ENCODE measurements at regions not wholly inside any gene's neighbourhood (a gene's known extent, or its start where the extent isn't known, plus 50 kb on each side); places are given as distances from the start of the nearest gene placed in this dataset.
A peak's percentile ranks its signal among the peaks of the same experiment; 100 is the strongest.

DNA sequence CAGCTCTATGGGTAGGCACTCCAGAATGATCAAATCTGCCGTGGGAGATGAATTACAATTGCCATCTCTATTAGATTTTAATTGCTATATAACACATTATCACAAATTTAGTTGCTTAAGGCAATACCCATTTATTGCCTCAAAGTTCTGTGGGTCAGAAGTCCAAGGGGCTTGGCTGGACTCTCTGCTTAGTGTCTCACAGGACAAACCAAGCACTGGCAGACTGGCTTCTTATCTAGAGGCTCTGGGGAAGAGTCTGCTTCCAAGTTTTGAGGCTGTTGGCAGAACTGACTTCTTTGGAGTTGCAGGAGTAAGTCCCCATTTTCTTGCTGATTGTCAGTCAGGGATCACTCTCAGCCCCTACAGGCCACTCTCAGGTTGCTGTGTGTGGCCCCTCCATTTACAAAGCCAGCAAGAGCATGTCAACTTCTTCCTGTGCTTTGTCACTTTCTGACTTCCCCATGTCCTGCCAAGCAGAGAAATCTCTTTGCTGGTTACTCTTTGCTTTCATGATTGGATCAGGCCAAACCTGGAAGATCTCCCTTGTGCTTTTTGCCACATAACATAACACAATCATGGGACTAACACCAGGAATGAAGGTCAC is 93.5 kb upstream of the PRICKLE2 start:
- Histone ChIP-seq H3K27me3 (no peaks in the 10 kb centered on the region), H3K4me3 (no peak overlapping the region), H3K36me3 (no peaks in the 10 kb centered on the region), H3K9me3 (no peaks in the 10 kb centered on the region)
- no peak for DNase-seq

DNA sequence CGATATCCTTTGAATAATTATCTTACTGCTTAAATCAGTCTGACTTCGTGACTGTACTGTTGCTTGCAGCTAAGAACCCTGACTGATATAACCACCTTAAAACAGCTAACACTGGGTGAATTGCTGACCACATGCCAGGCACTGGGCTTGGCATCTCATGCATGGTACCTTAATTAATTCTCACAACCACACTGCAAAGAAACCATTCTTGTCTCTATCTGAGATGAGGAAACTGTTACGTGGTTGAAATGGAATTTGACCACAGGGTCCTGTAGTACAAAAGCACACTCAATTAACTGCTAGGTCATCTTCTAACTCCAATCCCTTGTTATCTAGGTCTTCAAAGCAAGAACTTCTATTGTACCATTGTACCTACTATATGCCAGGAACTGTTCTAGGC is 92.7 kb upstream of the PRICKLE2 start:
- Histone ChIP-seq H3K9me3 (no peaks in the 10 kb centered on the region), H3K4me3 (no peak overlapping the region), H3K36me3 (no peaks in the 10 kb centered on the region), H3K27me3 (no peaks in the 10 kb centered on the region)
- DNase-seq, result no peak

DNA sequence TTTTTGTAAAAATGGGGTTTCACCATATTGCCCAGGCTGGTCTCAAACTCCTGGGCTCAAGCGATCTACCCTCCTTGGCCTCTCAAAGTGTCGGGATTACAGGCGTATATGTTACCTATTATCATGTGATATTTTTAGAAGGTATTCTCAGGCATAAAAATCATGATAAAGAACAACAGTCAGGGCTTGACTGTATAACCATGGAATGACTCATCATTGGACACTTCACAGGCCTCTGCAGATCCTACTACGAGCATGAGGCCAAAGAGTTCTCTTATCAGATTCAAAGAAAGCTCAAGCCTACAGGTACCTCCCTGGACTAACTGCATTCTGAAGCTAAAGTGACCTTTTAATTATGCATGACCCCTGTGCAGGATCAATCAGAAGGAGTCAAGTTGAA is 91.7 kb upstream of the PRICKLE2 start:
- no peak for DNase-seq
- H3K9me3 ChIP-seq, result no peaks in the 10 kb centered on the region
- no peaks in the 10 kb centered on the region for H3K36me3 ChIP-seq
- H3K27me3 ChIP-seq, result no peaks in the 10 kb centered on the region
- no peak overlapping the region for H3K4me3 ChIP-seq

DNA sequence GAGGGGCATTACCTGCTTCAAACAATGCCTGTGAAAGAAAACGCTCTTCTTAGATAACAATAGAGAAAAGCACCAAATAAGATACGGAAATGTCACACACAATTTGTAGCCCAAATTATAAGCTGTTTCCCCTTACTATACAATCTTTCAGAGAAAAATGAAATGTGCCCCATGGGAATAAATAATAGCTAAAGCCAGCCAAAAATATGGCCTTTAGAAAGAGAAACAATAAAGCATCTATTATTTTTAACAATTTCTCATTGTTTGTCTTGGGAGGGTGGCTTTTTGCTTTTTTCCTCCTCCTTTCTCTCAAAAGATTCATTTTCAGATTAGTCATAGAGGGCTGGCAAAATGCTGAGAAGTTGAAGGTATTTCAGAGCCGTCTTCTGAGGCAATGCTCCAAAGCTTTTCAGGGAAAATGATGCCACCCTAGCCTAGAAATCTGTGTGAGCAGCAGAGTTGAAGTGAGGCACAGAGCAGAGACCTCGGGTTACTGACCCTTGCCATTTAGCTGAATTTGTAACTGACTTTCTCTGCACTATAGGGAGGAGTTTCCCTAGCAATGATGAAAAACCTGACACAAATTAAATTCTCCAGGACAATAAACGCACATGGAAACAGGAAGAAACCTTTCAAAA is 86.3 kb upstream of the PRICKLE2 start:
- H3K4me3 ChIP-seq, result no peak overlapping the region
- DNase-seq, result no peak
- H3K36me3 ChIP-seq, result no peaks in the 10 kb centered on the region
- H3K9me3 ChIP-seq, result no peaks in the 10 kb centered on the region
- H3K27me3 ChIP-seq, result no peaks in the 10 kb centered on the region

DNA sequence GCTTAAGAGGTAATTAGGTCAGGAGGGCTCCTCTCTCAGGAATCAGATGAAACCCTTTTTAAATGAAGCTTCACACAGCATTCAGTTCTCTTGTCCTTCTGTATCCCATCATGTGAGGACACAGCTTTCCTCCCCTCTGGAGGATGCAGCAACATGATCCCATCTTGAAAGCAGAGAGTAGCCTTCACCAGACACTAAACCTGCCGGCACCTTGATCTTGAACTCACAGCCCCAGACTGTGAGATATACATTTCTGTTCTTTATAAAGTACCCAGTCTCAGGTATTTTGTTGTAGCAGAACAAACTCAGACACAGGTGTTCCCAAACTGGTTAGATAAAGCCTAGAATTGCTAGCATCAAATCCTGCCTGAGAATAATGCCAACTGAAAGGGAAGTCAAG is 83.7 kb upstream of the PRICKLE2 start:
- Histone ChIP-seq H3K9me3 (no peaks in the 10 kb centered on the region), H3K36me3 (no peaks in the 10 kb centered on the region), H3K27me3 (no peaks in the 10 kb centered on the region), H3K4me3 (no peak overlapping the region)
- DNase-seq, result no peak

DNA sequence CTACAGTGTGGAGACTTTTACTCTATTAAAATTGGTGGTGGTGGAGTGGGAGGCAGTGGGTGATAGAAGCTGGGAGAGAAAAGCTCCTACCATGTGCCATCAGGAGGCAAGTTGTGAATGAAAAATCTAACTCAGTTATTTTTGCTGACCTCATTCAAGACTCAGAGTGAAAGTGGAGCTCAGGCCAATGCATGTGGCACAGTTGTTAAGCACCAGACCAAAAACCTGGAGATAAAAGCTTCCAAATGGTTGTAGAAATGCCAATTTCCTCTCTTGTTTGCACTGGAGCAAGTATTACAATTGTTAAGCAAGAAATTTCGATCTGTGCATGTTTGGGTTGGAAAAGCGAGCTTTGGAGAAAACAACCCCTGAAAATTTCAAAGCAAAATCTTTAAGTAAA is 81.5 kb upstream of the PRICKLE2 start:
- no peaks in the 10 kb centered on the region for H3K36me3 ChIP-seq
- no peak overlapping the region for H3K4me3 ChIP-seq
- H3K27me3 ChIP-seq, result no peaks in the 10 kb centered on the region
- DNase-seq, result no peak
- H3K9me3 ChIP-seq, result no peaks in the 10 kb centered on the region

DNA sequence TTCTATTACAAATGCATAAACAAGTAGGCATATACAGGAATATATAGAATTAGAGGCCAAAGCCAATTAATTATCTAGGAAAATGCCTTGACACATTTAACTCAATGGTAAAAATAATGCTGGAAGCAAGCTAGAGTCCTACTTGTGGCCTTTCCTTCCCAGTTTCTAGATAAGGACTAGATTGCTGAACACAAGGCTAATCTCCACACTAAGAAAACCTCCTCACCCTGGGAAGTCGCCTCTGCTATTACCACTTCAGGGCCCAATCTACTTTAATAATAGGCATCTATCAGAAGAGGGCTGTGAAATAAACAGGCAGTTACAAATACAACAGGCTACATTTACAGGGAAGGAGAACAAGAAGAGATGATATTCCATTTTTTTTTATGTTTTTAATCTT is 80.5 kb upstream of the PRICKLE2 start:
- no peaks in the 10 kb centered on the region for H3K27me3 ChIP-seq
- no peaks in the 10 kb centered on the region for H3K36me3 ChIP-seq
- H3K4me3 ChIP-seq, result no peak overlapping the region
- no peak for DNase-seq
- H3K9me3 ChIP-seq, result no peaks in the 10 kb centered on the region

DNA sequence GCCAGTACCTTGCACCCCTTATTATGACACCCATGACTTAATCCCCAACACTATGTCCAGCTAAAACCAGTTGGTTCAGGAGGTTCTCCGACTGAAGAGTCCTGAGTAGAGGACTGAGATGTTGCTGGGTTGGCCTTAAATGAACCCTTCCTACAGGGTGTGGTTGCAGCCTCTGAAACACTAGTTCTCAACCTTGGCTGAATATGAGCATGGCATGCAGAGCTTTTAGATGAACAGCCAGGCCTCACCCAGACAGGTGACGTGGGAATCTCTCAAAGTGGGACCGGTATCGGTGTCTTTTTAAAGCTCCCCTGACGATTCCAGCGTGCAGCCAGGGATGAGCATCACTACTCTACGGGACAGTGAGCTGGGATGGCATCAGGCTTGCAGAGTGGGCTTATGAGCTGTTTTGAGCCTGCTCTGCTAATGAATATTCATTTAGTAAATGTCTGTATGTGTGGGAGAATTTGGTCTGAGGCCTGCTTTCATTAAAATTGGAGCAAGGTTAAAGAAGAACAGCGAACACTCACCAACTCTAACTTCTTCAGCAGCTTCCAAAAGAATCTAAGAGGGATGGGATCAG is 79.7 kb upstream of the PRICKLE2 start:
- no peak for DNase-seq
- no peaks in the 10 kb centered on the region for H3K9me3 ChIP-seq
- no peak overlapping the region for H3K4me3 ChIP-seq
- no peaks in the 10 kb centered on the region for H3K27me3 ChIP-seq
- no peaks in the 10 kb centered on the region for H3K36me3 ChIP-seq

DNA sequence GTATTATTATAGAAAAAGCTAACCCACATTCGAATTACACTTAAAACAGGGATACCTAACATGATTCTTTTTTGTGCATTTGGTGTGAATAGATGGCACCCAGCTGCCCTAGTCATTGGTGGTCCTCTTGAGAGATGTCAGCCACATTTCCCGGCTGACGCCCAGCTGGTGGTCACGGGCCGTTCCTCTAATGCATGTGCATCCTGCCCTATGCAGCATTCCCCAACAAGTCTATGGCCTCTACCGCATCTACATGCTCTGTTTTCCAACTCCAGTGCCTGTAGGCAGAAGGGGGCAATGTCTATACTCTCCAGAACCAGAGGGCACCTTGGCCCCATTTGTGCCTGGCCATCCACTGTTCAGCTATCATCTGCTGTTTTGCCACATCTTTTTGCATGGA is 78.6 kb upstream of the PRICKLE2 start:
- Histone ChIP-seq H3K4me3 (no peak overlapping the region), H3K36me3 (no peaks in the 10 kb centered on the region), H3K9me3 (no peaks in the 10 kb centered on the region), H3K27me3 (no peaks in the 10 kb centered on the region)
- no peak for DNase-seq

DNA sequence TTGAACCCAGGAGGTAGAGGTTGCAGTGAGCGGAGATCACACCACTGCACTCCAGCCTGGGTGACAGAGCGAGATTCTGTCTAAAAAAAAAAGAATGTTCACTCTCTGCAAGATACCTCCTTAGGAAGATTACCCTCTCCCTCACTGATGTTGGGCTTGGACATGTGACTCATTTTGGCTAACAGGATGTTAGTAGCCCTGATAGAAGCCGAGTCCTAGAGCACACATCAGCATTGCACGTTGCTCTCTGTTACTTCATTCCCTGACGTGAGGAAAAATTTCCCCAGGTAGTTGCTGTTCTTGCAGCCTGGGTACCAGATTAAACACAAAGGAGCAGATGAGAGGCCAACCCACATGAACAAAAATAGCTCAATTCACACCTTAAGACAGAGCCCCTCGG is 78.1 kb upstream of the PRICKLE2 start:
- no peaks in the 10 kb centered on the region for H3K9me3 ChIP-seq
- H3K36me3 ChIP-seq, result no peaks in the 10 kb centered on the region
- no peak for DNase-seq
- H3K4me3 ChIP-seq, result no peak overlapping the region
- no peaks in the 10 kb centered on the region for H3K27me3 ChIP-seq

DNA sequence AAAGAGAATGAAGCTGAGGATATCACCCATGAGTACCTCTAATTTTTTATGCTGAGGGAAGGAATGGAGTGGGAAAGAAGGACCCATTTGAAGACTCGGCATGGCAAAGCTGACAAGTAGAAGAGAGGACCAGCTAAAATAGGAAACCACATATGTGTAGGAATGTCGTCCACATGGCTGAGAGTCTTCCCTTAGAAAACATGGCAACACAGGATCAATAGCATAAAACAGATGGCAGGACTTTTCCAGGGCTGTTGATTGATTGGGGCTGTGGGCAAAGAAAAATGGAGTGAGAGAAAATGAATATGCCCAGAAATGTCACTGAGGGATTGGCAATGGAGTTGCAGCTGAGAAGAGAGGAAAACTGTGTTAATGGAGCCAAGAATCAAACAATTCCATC is 76.2 kb upstream of the PRICKLE2 start:
- H3K9me3 ChIP-seq, result no peaks in the 10 kb centered on the region
- no peak overlapping the region for H3K4me3 ChIP-seq
- no peak for DNase-seq
- H3K36me3 ChIP-seq, result no peaks in the 10 kb centered on the region
- H3K27me3 ChIP-seq, result no peaks in the 10 kb centered on the region

DNA sequence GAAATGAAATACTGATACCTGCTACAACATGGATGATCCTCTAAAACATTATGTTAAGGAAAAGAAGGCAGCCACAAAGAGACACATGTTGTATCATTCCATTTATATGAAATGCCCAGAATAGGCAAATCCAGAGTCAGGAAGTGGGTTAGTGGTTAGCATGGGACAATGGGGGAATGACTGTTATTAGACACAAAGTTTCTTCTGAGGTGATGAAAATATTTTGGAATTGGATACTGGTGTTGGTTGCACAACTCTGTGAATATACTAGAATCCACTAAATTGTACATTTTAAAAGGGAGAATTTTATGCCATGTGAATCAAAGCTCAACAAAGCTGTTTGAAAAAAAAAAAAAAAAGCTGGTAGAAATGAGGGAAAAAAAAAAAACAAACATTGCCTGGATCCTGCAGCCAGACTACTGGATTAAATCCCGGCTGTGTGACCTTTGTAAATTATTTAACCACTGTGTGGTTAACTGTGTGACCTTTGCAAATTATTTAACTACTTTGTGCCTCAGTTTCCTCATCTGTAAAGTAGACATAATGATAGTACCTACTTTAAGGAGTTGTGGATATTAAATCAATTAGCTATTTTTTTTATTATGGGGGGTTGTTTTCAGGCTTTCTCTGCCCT is 75.6 kb upstream of the PRICKLE2 start:
- Histone ChIP-seq H3K4me3 (no peak overlapping the region), H3K27me3 (no peaks in the 10 kb centered on the region), H3K9me3 (no peaks in the 10 kb centered on the region), H3K36me3 (no peaks in the 10 kb centered on the region)
- no peak for DNase-seq

DNA sequence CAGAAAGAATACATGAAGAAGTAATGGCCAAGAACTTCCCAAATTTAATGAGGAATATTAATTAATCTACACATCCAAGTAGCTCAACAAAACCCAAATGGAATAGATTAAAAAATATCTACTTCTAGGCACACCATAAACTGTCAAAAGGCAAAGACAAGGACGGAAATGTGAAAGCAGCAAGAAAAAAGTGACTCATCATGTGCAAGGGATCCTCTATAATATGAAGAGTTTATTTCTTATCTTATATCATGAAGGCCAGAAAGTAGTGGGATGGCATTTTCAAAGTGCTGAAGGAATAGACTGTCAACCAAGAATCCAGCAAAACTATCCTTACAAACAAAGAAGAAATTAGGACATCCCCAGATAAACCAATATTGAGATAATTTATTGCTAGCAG is 73.9 kb upstream of the PRICKLE2 start:
- H3K27me3 ChIP-seq, result no peaks in the 10 kb centered on the region
- H3K9me3 ChIP-seq, result no peaks in the 10 kb centered on the region
- DNase-seq, result no peak
- H3K36me3 ChIP-seq, result no peaks in the 10 kb centered on the region
- H3K4me3 ChIP-seq, result no peak overlapping the region

DNA sequence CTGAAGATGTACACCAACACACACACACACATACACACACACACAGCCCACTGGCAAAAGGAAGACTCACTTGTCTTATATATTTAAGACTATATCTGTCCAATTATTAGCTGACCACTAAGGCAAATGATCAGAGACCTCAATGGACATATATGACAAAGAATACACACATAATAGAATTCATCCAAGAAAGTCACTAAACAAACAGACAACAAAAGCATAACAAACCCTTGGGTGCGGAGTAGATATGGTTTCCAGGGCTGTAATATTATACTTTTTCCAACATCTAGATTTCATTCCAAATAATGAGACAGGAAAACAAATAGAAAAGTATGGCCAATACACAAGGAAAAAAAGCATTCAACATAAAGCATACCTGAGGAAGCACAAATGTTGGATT is 72.3 kb upstream of the PRICKLE2 start:
- no peaks in the 10 kb centered on the region for H3K36me3 ChIP-seq
- no peak overlapping the region for H3K4me3 ChIP-seq
- no peaks in the 10 kb centered on the region for H3K27me3 ChIP-seq
- DNase-seq, result no peak
- H3K9me3 ChIP-seq, result no peaks in the 10 kb centered on the region

DNA sequence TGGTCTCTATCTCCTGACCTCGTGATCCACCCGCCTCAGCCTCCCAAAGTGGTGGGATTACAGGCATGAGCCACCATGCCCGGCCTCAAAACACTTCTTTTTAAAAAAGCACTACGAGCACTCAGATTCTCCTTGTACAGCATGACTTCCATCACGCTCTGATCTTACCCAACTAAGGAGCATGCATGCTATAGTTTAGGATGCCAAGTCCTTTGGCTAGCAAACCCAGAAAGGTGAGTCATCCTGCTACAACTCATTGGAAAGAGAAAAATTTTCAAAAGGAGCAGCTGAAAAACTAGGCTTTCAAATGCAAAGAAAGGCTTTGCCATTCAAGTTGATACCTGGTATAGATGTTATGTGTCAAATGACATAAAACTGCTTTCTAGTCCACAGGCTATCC is 70.3 kb upstream of the PRICKLE2 start:
- Histone ChIP-seq H3K9me3 (no peaks in the 10 kb centered on the region), H3K27me3 (no peaks in the 10 kb centered on the region), H3K4me3 (no peak overlapping the region), H3K36me3 (no peaks in the 10 kb centered on the region)
- DNase-seq, result peak; percentile 66

DNA sequence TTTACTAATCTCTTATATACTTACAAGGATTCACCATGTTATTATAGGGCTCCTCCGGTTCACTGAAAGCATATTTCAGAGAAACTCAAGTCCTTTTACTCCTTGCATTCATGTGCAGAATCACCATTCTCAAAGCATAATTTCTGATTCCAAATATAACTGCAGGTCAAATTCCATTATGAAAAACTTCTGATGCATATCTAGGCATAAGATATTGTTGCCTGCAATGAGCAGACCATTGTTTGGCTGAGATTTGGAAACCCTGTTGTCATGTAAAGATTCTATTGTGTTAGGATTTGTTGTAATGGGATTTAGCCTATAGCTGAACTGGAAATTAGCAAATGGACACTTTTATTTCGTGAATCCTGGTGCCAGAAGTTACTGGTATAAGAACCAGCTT is 69.5 kb upstream of the PRICKLE2 start:
- Histone ChIP-seq H3K27me3 (no peaks in the 10 kb centered on the region), H3K4me3 (no peak overlapping the region), H3K36me3 (no peaks in the 10 kb centered on the region), H3K9me3 (no peaks in the 10 kb centered on the region)
- DNase-seq, result no peak

DNA sequence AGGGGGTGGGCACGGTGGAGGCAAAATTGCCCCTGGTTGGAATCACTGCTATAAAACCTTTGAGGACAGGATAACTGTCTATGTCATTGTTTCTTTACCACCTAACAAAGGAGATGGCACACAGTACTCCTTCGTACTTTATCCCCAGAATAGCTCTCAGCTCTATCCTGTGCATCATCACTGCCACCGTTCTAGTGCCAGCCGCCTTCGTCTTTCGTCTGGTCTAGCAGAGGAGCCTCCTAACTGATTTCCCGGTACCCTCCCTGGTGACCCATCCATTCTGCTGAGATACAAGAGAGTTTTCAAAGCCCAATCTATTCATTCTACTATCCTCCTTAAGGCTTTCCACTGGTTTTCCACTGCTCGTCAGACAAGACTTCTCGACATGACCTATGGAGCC is 67.9 kb upstream of the PRICKLE2 start:
- no peak for DNase-seq
- H3K27me3 ChIP-seq, result no peaks in the 10 kb centered on the region
- H3K4me3 ChIP-seq, result no peak overlapping the region
- H3K36me3 ChIP-seq, result no peaks in the 10 kb centered on the region
- no peaks in the 10 kb centered on the region for H3K9me3 ChIP-seq

DNA sequence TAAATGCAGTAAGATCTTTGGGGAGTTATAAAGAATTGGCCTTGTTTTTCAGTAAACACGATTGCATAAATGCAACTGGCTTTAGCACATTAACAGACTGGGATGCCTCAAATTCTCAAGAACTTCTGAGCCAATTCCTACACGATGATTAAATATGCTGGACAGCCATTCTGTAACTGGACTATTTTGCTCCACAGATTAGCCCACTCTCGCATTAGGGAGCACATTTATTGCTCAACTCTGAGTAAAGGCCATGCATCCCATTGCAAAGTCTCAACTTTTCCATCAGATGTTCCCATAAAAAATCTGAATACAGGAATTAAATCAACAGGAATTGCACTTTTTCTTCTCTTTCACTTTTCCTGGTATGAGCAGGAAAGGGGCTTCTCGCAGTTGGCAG is 66.7 kb upstream of the PRICKLE2 start:
- peak; percentile 11 for DNase-seq
- Histone ChIP-seq H3K36me3 (no peaks in the 10 kb centered on the region), H3K4me3 (no peak overlapping the region), H3K9me3 (no peaks in the 10 kb centered on the region), H3K27me3 (no peaks in the 10 kb centered on the region)
